H1 (cell line): ENCODE measurements at regions not wholly inside any gene's neighbourhood (a gene's known extent, or its start where the extent isn't known, plus 50 kb on each side); places are given as distances from the start of the nearest gene placed in this dataset.

Source experiments
- CBX5 ChIP-seq: fragments of 300-800, 300-1000 bp; sonication (generic); IDR thresholded peaks from 2 replicates; pipeline ENCODE4 v1.7.1; 2016; ENCODE audit warnings: antibody characterized with exemption, low read length, low read depth
- CHD7 ChIP-seq: fragments of 300-600 bp; sonication (generic); IDR thresholded peaks from 2 replicates; pipeline ENCODE4 v1.7.1; 2012; ENCODE audit warnings: low read length, moderate library complexity, mild to moderate bottlenecking, inconsistent platforms; ENCODE audit not compliant: insufficient replicate concordance
- KDM5A ChIP-seq: fragments of 200-600 bp; IDR thresholded peaks from 2 replicates; pipeline ENCODE4 v1.7.1; 2012; ENCODE audit warnings: mild to moderate bottlenecking, low read length, inconsistent platforms, mixed read lengths

- TF ChIP-seq CHD7 = no peak
- no peak for TF ChIP-seq KDM5A
- TF ChIP-seq CBX5 = no peak
Measured at GRCh38 chr6:93515736-93516135, 96.4 kb upstream of the EPHA7 start (continued).
